K562 (cell line): ENCODE measurements at regions not wholly inside any gene's neighbourhood (a gene's known extent, or its start where the extent isn't known, plus 50 kb on each side); places are given as distances from the start of the nearest gene placed in this dataset.

Source experiments
- ATAC-seq: fragments of 200-7000 bp; cut with Tn5 transposase; 3 replicates; pipeline ENCODE4 v1.9.1; 2020; ENCODE audit warnings: moderate library complexity
- BruUV-seq: library from RNA; stranded (reverse); fragments of 400-500 nt; replicated peaks from 2 replicates; lab custom pipeline; 2021; lab: Mats Ljungman, UMichigan
- CTCF ChIA-PET: fragments of 300-600 bp; formaldehyde crosslinking; extraction: SDS; loops from one replicate; lab custom pipeline; 2021; ENCODE audit warnings: low intra/inter-chr PET ratio; lab: Yijun Ruan, JAX
- POLR2A ChIA-PET: fragments of 300-600, 350-650 bp; sonication (Branson Sonifier 250); formaldehyde crosslinking; extraction: SDS; loops from one replicate; lab custom pipeline; 2021; ENCODE audit warnings: antibody characterized with exemption, inconsistent platforms; lab: Yijun Ruan, JAX
- DNase-seq, 4 experiments: peaks; one replicate each; pipeline versions ENCODE4 v3.0.0 to v3.0.0-alpha.2; 2011 to 2018; ENCODE audit warnings: low spot score in 3 of 4, mixed read lengths in 3 of 4; ENCODE audit errors: extremely low read depth in 1 of 4
- FAIRE-seq: peaks from 2 replicates; lab custom pipeline; 2011; peaks lifted over from hg19 to GRCh38; lab: Jason Lieb, UNC
- H2AFZ ChIP-seq: 2 replicates; pipeline ENCODE4 v1.6.0; 2011; ENCODE audit warnings: low read depth, low read length, control low read depth, inconsistent platforms
- H3K27ac ChIP-seq: fragments of 200-600 bp; 3 replicates; pipeline ENCODE4 v1.8.0; 2011; ENCODE audit warnings: low read depth, mild to moderate bottlenecking, control low read depth, inconsistent platforms, low read length, moderate library complexity, mixed read lengths; ENCODE audit errors: extremely low read depth
- H3K27me3 ChIP-seq, 2 experiments: fragments of 300-600 bp in 1 of 2; 2 replicates in 1 of 2; 3 replicates in 1 of 2; pipeline versions ENCODE4 v1.6.0 to v1.8.0; 2011; ENCODE audit warnings: inconsistent platforms in 2 of 2, low read length in 2 of 2, mild to moderate bottlenecking in 1 of 2, mixed read lengths in 1 of 2, moderate library complexity in 1 of 2; ENCODE audit not compliant: control insufficient read depth in 2 of 2, insufficient read depth in 2 of 2
- H3K36me3 ChIP-seq: fragments of 300-600 bp; 3 replicates; pipeline ENCODE4 v1.8.0; 2011; ENCODE audit warnings: mild to moderate bottlenecking, low read length, inconsistent platforms; ENCODE audit not compliant: control insufficient read depth, insufficient read depth
- H3K4me1 ChIP-seq, 2 experiments: fragments of 200-600 bp in 1 of 2; replicated peaks in 1 of 2; 2 replicates in 1 of 2; 3 replicates in 1 of 2; pipeline versions ENCODE4 v1.5.1 to v1.8.0; 2011; ENCODE audit warnings: inconsistent platforms in 2 of 2, low read length in 2 of 2, mild to moderate bottlenecking in 1 of 2, mixed read lengths in 1 of 2, moderate library complexity in 1 of 2; ENCODE audit not compliant: control insufficient read depth in 2 of 2, insufficient read depth in 2 of 2
- H3K4me2 ChIP-seq: 2 replicates; pipeline ENCODE4 v1.6.1; 2011; ENCODE audit warnings: low read length, control low read depth, inconsistent platforms, mixed read lengths; ENCODE audit not compliant: insufficient read depth
- H3K4me3 ChIP-seq: fragments of 200-600 bp; sonication (generic), shearing (Covaris generic); 2 replicates; pipeline ENCODE4 v1.5.1; 2016; ENCODE audit warnings: control low read depth, inconsistent platforms
- H3K79me2 ChIP-seq: fragments of 200-600 bp; 3 replicates; pipeline ENCODE4 v1.8.0; 2011; ENCODE audit warnings: low read length, inconsistent platforms; ENCODE audit not compliant: control insufficient read depth, insufficient read depth
- H3K9ac ChIP-seq, 2 experiments: 2 replicates each; pipeline versions ENCODE4 v1.6.0 to v1.6.1; 2011; ENCODE audit warnings: low read depth in 2 of 2, low read length in 2 of 2, control low read depth in 1 of 2, inconsistent platforms in 1 of 2, mild to moderate bottlenecking in 1 of 2, mixed read lengths in 1 of 2; ENCODE audit not compliant: insufficient read depth in 1 of 2
- H3K9me1 ChIP-seq: one replicate; pipeline ENCODE4 v1.6.0; 2011; ENCODE audit warnings: inconsistent platforms, mild to moderate bottlenecking, low read length, moderate library complexity; ENCODE audit not compliant: control insufficient read depth, insufficient read depth
- H3K9me3 ChIP-seq: replicated peaks from 2 replicates; pipeline ENCODE4 v1.5.1; 2011; ENCODE audit warnings: low read depth, low read length, inconsistent platforms; ENCODE audit not compliant: control insufficient read depth, insufficient read depth
- H4K20me1 ChIP-seq: replicated peaks from 2 replicates; pipeline ENCODE4 v1.6.1; 2011; ENCODE audit warnings: low read length, inconsistent platforms, mixed read lengths; ENCODE audit not compliant: control insufficient read depth, insufficient read depth
- BCLAF1 ChIP-seq, 2 experiments: fragments of 450-650 bp in 1 of 2; IDR thresholded peaks; 2 replicates each; pipeline ENCODE4 v1.6.1; 2011 to 2017; ENCODE audit warnings: low read depth in 2 of 2, antibody characterized with exemption in 1 of 2, borderline replicate concordance in 1 of 2, low read length in 1 of 2, mild to moderate bottlenecking in 1 of 2, mixed read lengths in 1 of 2; ENCODE audit not compliant: control insufficient read depth in 1 of 2
- CBX8 ChIP-seq: fragments of 200-600 bp; sonication (generic); IDR thresholded peaks from 2 replicates; pipeline ENCODE4 v1.6.1; 2012; ENCODE audit warnings: borderline replicate concordance, mixed run types, low read depth, mild to moderate bottlenecking, moderate library complexity, mixed read lengths, low read length, control low read depth, inconsistent platforms; ENCODE audit not compliant: poor library complexity, severe bottlenecking; ENCODE audit errors: extremely low read depth
- CHD4 ChIP-seq: fragments of 200-600 bp; sonication (generic); IDR thresholded peaks from 3 replicates; pipeline ENCODE4 v1.6.1; 2012; ENCODE audit warnings: low read depth, mild to moderate bottlenecking, mixed read lengths, low read length, inconsistent platforms; ENCODE audit not compliant: insufficient read depth, insufficient replicate concordance, poor library complexity, severe bottlenecking
- FOXA1 ChIP-seq: fragments of 450-650 bp; IDR thresholded peaks from 2 replicates; pipeline ENCODE4 v1.6.1; 2016; ENCODE audit warnings: mild to moderate bottlenecking, borderline replicate concordance
- TAL1 ChIP-seq: fragments of 450-650 bp; IDR thresholded peaks from 2 replicates; pipeline ENCODE4 v1.6.1; 2016; ENCODE audit warnings: mild to moderate bottlenecking
- ZC3H11A ChIP-seq: IDR thresholded peaks from 2 replicates; pipeline ENCODE4 v1.6.1; 2012; ENCODE audit warnings: low read depth, low read length, improper control_type of control experiment
- ZNF408 ChIP-seq: fragments of 250-450 bp; sonication (Bioruptor Pico); IDR thresholded peaks from 2 replicates; pipeline ENCODE4 v1.4.0; 2020; ENCODE audit warnings: low read depth, mild to moderate bottlenecking, moderate library complexity
- in situ Hi-C: fragments of 300-500 bp; cut with MboI; formaldehyde crosslinking; loops from 4 replicates; pipeline ENCODE4 v1.15.0; 2018; ENCODE audit warnings: inconsistent platforms, mixed read lengths
- intact Hi-C: fragments of 100-400 bp; cut with micrococcal nuclease; formaldehyde crosslinking; loops from 2 replicates; pipeline ENCODE4 v1.14.2; 2022

GRCh38 chr4:138692411-138692810 is 323.2 kb upstream of the NOCT start:
- no peaks in the 10 kb centered on the region for H3K79me2 ChIP-seq
- no peak for TF ChIP-seq CHD4
- TF ChIP-seq ZC3H11A, result no peak
- no peak for TF ChIP-seq FOXA1
- TF ChIP-seq BCLAF1 (IDR thresholded peaks at IDR 0.05; ENCODE audit: borderline replicate concordance in 1 of 2, control insufficient read depth in 1 of 2, low read depth in 2 of 2, low read length in 1 of 2), result no peak
- TF ChIP-seq ZNF408 (CRISPR knock-in tag), result no peak
- no peak for TF ChIP-seq CBX8
- TF ChIP-seq TAL1, result no peak
- FAIRE-seq (no peak), ATAC-seq (no peak), DNase-seq (no peak)
- H3K9me3 ChIP-seq, result no peaks in the 10 kb centered on the region
- in situ Hi-C loops (no loop called here), intact Hi-C loops (no loop called here)
- ChIA-PET POLR2A (no interaction called here), CTCF (no interaction called here)
- no peaks in the 10 kb centered on the region for H3K4me1 ChIP-seq
- H3K9me1 ChIP-seq, result no peaks in the 10 kb centered on the region
- no peak overlapping the region for H3K4me2 ChIP-seq
- peaks cover 16 to 31% of the 10 kb centered on the region in 2 experiments for H3K27me3 ChIP-seq
- BruUV-seq, result no TSS peak
- no peak overlapping the region for H3K27ac ChIP-seq
- no peak overlapping the region for H3K9ac ChIP-seq
- H3K36me3 ChIP-seq, result no peaks in the 10 kb centered on the region
- no peak overlapping the region for H3K4me3 ChIP-seq
- H4K20me1 ChIP-seq, result peaks cover 5% of the 10 kb centered on the region; the same call in 1 of the 2 replicates
- no peak overlapping the region for H2AFZ ChIP-seq
